Breast epithelium (tissue), 3 donors: ENCODE measurements at regions not wholly inside any gene's neighbourhood (a gene's known extent, or its start where the extent isn't known, plus 50 kb on each side); places are given as distances from the start of the nearest gene placed in this dataset.

Experiments used
- CTCF ChIP-seq, 3 donors: fragments of 450-650 bp; IDR thresholded peaks; one replicate each; pipeline ENCODE4 v1.5.1; 2016 to 2017; ENCODE audit warnings: antibody characterized with exemption in 3 of 3, mild to moderate bottlenecking in 3 of 3, moderate library complexity in 3 of 3
- POLR2AphosphoS5 ChIP-seq, 3 donors: sonication (generic); formaldehyde crosslinking; IDR thresholded peaks; one replicate each; pipeline ENCODE4 v1.6.1; 2017; ENCODE audit warnings: antibody characterized with exemption in 3 of 3

GRCh38 chr1:56266359-56266758 is 313.0 kb downstream of the PLPP3 start:
- TF ChIP-seq CTCF (IDR thresholded peaks at IDR 0.05): no peak
- TF ChIP-seq POLR2AphosphoS5 (IDR thresholded peaks at IDR 0.05): no peak
